MCF 10A (cell line): ENCODE measurements at regions not wholly inside any gene's neighbourhood (a gene's known extent, or its start where the extent isn't known, plus 50 kb on each side); places are given as distances from the start of the nearest gene placed in this dataset.

Experiments
- BruUV-seq: library from RNA; stranded (reverse); fragments of 400-500 nt; replicated peaks from 2 replicates; lab custom pipeline; 2021; lab: Mats Ljungman, UMichigan
- CTCF ChIA-PET: fragments of 300-600 bp; sonication (Branson Sonifier 250); formaldehyde crosslinking; extraction: SDS; loops from one replicate; lab custom pipeline; 2021; ENCODE audit warnings: antibody characterized with exemption, inconsistent platforms; lab: Yijun Ruan, JAX
- POLR2A ChIA-PET: fragments of 300-600, 350-650 bp; sonication (Branson Sonifier 250); formaldehyde crosslinking; extraction: SDS; loops from one replicate; lab custom pipeline; 2020; ENCODE audit warnings: antibody characterized with exemption, inconsistent platforms; lab: Yijun Ruan, JAX
- DNase-seq: peaks from one replicate; pipeline ENCODE4 v3.0.0-alpha.2; 2018; ENCODE audit not compliant: unreplicated experiment
- H3K27ac Mint-ChIP-seq: one replicate; pipeline ENCODE4 v1.8.0; 2022; ENCODE audit warnings: mild to moderate bottlenecking, low read depth, mixed read lengths; ENCODE audit not compliant: unreplicated experiment
- H3K27me3 Mint-ChIP-seq: one replicate; pipeline ENCODE4 v1.8.0; 2022; ENCODE audit warnings: mixed read lengths; ENCODE audit not compliant: insufficient read depth, unreplicated experiment
- H3K36me3 Mint-ChIP-seq: one replicate; pipeline ENCODE4 v1.8.0; 2022; ENCODE audit warnings: mild to moderate bottlenecking, moderate library complexity, mixed read lengths; ENCODE audit not compliant: insufficient read depth, unreplicated experiment
- H3K4me1 Mint-ChIP-seq: one replicate; pipeline ENCODE4 v1.8.0; 2022; ENCODE audit warnings: mixed read lengths; ENCODE audit not compliant: insufficient read depth, unreplicated experiment
- H3K4me3 Mint-ChIP-seq: one replicate; pipeline ENCODE4 v1.8.0; 2022; ENCODE audit warnings: mild to moderate bottlenecking, moderate library complexity, mixed read lengths; ENCODE audit not compliant: unreplicated experiment
- H3K9me3 Mint-ChIP-seq: one replicate; pipeline ENCODE4 v1.8.0; 2022; ENCODE audit warnings: mixed read lengths; ENCODE audit not compliant: unreplicated experiment
- intact Hi-C: fragments of 100-400 bp; cut with micrococcal nuclease; formaldehyde crosslinking; loops from 2 replicates; pipeline ENCODE4 v1.14.1; 2022
- TF ChIP-seq, protein P1 (sequence below): fragments of 200-600 bp; IDR thresholded peaks from one replicate; pipeline ENCODE4 v1.8.0; 2022; ENCODE audit warnings: antibody characterized with exemption, mild to moderate bottlenecking; ENCODE audit not compliant: unreplicated experiment

DNA sequence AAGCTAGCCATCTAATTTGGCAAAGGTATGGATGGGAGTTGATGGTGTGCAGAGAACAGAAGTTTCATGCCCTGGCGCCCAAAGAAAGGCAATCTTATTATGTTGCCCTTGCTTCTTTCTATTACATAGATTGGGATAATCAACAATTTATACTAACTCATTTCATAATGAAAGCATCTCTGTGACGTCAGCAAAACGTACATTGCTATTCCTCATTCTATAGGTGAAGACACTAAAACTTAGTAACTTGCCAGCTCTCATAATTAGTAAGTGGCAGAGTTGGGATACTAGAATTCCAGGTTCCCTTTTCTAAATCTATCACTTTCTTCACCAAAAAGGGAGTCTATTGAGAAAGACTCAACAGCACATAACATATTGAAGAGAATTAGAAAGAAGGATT, 374.8 kb downstream of the NR2F1-AS1 start:
- H3K9me3 Mint-ChIP-seq, result no peaks in the 10 kb centered on the region
- ChIA-PET POLR2A (no interaction called here), CTCF (interaction anchor here (0.7 to 1.0 kb wide), 2 partner anchors 19 to 307 kb away, joined by 3 read pairs; no protein-coding TSS in a partner anchor)
- TF ChIP-seq, protein P1, sequence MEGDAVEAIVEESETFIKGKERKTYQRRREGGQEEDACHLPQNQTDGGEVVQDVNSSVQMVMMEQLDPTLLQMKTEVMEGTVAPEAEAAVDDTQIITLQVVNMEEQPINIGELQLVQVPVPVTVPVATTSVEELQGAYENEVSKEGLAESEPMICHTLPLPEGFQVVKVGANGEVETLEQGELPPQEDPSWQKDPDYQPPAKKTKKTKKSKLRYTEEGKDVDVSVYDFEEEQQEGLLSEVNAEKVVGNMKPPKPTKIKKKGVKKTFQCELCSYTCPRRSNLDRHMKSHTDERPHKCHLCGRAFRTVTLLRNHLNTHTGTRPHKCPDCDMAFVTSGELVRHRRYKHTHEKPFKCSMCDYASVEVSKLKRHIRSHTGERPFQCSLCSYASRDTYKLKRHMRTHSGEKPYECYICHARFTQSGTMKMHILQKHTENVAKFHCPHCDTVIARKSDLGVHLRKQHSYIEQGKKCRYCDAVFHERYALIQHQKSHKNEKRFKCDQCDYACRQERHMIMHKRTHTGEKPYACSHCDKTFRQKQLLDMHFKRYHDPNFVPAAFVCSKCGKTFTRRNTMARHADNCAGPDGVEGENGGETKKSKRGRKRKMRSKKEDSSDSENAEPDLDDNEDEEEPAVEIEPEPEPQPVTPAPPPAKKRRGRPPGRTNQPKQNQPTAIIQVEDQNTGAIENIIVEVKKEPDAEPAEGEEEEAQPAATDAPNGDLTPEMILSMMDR, result no peak
- intact Hi-C loops, result no loop called here
- no peaks in the 10 kb centered on the region for H3K4me1 Mint-ChIP-seq
- BruUV-seq, result no TSS peak
- DNase-seq, result no peak
- no peak overlapping the region for H3K27ac Mint-ChIP-seq
- H3K27me3 Mint-ChIP-seq, result no peaks in the 10 kb centered on the region
- no peak overlapping the region for H3K4me3 Mint-ChIP-seq
- H3K36me3 Mint-ChIP-seq, result no peaks in the 10 kb centered on the region

DNA sequence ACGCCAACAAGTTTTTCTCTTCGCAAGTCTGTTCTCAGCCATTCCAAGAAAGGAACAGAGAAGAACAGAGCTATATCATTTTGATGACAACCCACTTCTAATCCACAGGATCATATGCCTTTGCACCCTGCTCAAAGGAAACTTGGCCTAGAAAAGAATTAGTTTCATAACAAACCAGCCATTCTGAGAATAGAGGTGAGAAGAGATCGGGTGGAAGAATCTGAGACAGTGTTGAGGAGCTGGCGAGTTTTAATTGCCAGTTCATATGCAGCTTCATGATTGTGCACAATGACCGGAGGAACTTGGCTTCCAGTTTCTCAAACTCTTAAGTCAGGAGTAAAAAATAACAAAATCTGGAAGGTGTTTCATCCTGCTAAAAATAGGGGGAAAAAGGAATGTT, 380.0 kb downstream of the NR2F1-AS1 start:
- H3K9me3 Mint-ChIP-seq, result no peaks in the 10 kb centered on the region
- CTCF ChIA-PET, result no interaction called here
- H3K4me3 Mint-ChIP-seq, result no peak overlapping the region
- no peak for DNase-seq
- no peak overlapping the region for H3K27ac Mint-ChIP-seq
- TF ChIP-seq, protein P1, result no peak
- no peaks in the 10 kb centered on the region for H3K4me1 Mint-ChIP-seq
- POLR2A ChIA-PET, result interaction anchor here (0.7 kb wide), 1 partner anchor 141 kb away, joined by 3 read pairs; no protein-coding TSS in a partner anchor
- intact Hi-C loops, result no loop called here
- BruUV-seq, result no TSS peak
- H3K36me3 Mint-ChIP-seq, result no peaks in the 10 kb centered on the region
- no peaks in the 10 kb centered on the region for H3K27me3 Mint-ChIP-seq

DNA sequence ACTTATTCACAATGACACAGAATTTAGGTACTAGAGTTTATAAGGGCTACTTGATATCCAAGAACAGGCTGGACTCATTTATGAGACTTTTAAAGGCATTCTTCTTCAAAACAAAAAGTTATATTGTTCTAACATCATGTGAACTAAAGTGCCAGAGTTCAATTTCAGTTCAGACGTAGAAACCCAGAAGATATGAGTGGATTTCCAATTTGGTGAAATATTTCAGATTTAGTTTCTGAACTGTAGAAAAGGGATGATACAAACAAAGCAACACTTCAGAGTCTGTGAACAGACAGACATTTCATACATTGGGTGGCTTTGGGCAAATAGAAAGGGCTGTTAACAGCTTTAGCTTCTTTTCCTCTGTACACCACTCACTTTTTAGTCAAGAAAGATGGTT, 384.0 kb downstream of the NR2F1-AS1 start:
- DNase-seq, result no peak
- Mint-ChIP-seq H3K4me1 (peaks cover 5% of the 10 kb centered on the region), H3K36me3 (no peaks in the 10 kb centered on the region), H3K27ac (no peak overlapping the region), H3K27me3 (no peaks in the 10 kb centered on the region), H3K9me3 (no peaks in the 10 kb centered on the region), H3K4me3 (no peak overlapping the region)
- BruUV-seq, result no TSS peak
- ChIA-PET POLR2A (no interaction called here), CTCF (no interaction called here)
- TF ChIP-seq, protein P1, result no peak
- intact Hi-C loops, result no loop called here

DNA sequence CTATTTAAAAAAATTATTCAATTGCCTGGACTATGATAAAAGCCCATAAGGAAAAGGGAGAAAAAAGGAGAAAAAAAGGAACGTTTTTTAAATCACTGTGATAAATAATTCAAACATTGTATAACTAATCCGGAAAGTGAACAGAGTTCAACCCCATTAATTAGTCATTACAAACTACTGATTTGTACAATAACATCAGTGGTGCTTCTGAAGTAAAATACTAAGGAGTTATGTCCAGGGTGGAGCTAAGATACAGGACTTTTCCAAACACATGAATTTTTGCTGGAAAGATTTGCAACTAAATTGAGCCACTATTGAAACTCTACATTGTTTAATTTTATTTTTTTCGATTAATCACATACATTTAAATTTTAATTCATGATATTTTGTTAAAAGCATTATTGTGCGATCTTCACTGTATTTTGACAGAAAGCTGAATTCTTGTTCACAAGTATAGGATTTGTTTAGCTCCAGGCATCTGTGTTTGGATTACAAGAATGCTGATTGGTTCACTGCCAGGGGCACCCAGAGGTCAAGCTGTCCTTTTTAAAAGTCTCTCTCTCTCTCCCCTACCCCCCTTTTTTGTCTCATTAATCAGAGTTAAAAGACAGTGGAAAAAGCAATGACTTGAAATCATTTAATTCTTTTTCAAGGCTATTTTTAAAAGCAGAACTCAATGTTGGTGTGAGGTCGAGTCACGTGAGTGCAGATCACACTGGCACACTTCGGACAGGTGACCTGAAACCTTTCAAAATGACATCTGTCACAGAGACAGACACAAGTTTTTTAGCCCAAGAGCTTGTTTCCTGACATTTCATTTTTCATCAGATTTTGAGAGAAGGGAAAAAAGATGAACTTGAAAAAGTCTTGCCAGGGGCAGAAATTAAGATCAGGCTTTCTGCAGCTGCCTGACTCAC, 387.3 kb downstream of the NR2F1-AS1 start:
- no peaks in the 10 kb centered on the region for H3K9me3 Mint-ChIP-seq
- intact Hi-C loops, result no loop called here
- H3K36me3 Mint-ChIP-seq, result no peaks in the 10 kb centered on the region
- peak; percentile 30 for DNase-seq
- H3K4me1 Mint-ChIP-seq, result peaks cover 25% of the 10 kb centered on the region
- no TSS peak for BruUV-seq
- TF ChIP-seq, protein P1, result no peak
- POLR2A ChIA-PET, result interaction anchor here (1.2 kb wide), 1 partner anchor 10 kb away, joined by 3 read pairs; no protein-coding TSS in a partner anchor
- CTCF ChIA-PET, result no interaction called here
- H3K4me3 Mint-ChIP-seq, result no peak overlapping the region
- no peaks in the 10 kb centered on the region for H3K27me3 Mint-ChIP-seq
- no peak overlapping the region for H3K27ac Mint-ChIP-seq
